Osteoblast (primary cell): ENCODE measurements at regions not wholly inside any gene's neighbourhood (a gene's known extent, or its start where the extent isn't known, plus 50 kb on each side); places are given as distances from the start of the nearest gene placed in this dataset.

Source experiments
- DNase-seq: peaks from one replicate; pipeline ENCODE4 v3.0.0; 2011; ENCODE audit warnings: low spot score, mixed read lengths; ENCODE audit not compliant: insufficient read length; ENCODE audit errors: missing footprints
- H2AFZ ChIP-seq: 2 replicates; pipeline ENCODE4 v1.6.0; 2011; ENCODE audit warnings: mild to moderate bottlenecking, low read length
- H3K27ac ChIP-seq: 2 replicates; pipeline ENCODE4 v1.5.1; 2011; ENCODE audit warnings: mild to moderate bottlenecking, low read depth, low read length, moderate library complexity
- H3K27me3 ChIP-seq: 2 replicates; pipeline ENCODE4 v1.6.0; 2012; ENCODE audit warnings: mild to moderate bottlenecking, control low read depth, inconsistent platforms, low read length, moderate library complexity; ENCODE audit not compliant: insufficient read depth
- H3K36me3 ChIP-seq: 2 replicates; pipeline ENCODE4 v1.5.1; 2011; ENCODE audit warnings: mild to moderate bottlenecking, low read length, control low read depth, moderate library complexity; ENCODE audit not compliant: insufficient read depth
- H3K4me1 ChIP-seq: 2 replicates; pipeline ENCODE4 v1.5.1; 2011; ENCODE audit warnings: mild to moderate bottlenecking, low read length, control low read depth, moderate library complexity; ENCODE audit not compliant: insufficient read depth
- H3K4me2 ChIP-seq: 2 replicates; pipeline ENCODE4 v1.6.0; 2011; ENCODE audit warnings: mild to moderate bottlenecking, low read length; ENCODE audit not compliant: insufficient read depth
- H3K4me3 ChIP-seq: fragments of 200-600 bp; sonication (generic); 3 replicates; pipeline ENCODE4 v1.5.1; 2012; ENCODE audit warnings: mild to moderate bottlenecking, low read length, inconsistent platforms; ENCODE audit not compliant: insufficient read depth
- H3K79me2 ChIP-seq: 2 replicates; pipeline ENCODE4 v1.6.0; 2012; ENCODE audit warnings: mild to moderate bottlenecking, low read length, control low read depth, inconsistent platforms; ENCODE audit not compliant: insufficient read depth
- H3K9me3 ChIP-seq: 2 replicates; pipeline ENCODE4 v1.5.1; 2011; ENCODE audit warnings: low read depth, low read length, control low read depth
- H4K20me1 ChIP-seq: 2 replicates; pipeline ENCODE4 v1.6.0; 2012; ENCODE audit warnings: mild to moderate bottlenecking, low read length, control low read depth; ENCODE audit not compliant: insufficient read depth
- TF ChIP-seq, protein P1 (sequence below): IDR thresholded peaks from 2 replicates; pipeline ENCODE4 v1.5.1; 2011; ENCODE audit warnings: mild to moderate bottlenecking, low read depth, low read length, moderate library complexity; ENCODE audit errors: extremely low read depth

- no peak overlapping the region for H3K4me3 ChIP-seq
- H4K20me1 ChIP-seq = no peaks in the 10 kb centered on the region
- no peak overlapping the region for H2AFZ ChIP-seq
- no peaks in the 10 kb centered on the region for H3K79me2 ChIP-seq
- DNase-seq = no peak
- TF ChIP-seq, protein P1, sequence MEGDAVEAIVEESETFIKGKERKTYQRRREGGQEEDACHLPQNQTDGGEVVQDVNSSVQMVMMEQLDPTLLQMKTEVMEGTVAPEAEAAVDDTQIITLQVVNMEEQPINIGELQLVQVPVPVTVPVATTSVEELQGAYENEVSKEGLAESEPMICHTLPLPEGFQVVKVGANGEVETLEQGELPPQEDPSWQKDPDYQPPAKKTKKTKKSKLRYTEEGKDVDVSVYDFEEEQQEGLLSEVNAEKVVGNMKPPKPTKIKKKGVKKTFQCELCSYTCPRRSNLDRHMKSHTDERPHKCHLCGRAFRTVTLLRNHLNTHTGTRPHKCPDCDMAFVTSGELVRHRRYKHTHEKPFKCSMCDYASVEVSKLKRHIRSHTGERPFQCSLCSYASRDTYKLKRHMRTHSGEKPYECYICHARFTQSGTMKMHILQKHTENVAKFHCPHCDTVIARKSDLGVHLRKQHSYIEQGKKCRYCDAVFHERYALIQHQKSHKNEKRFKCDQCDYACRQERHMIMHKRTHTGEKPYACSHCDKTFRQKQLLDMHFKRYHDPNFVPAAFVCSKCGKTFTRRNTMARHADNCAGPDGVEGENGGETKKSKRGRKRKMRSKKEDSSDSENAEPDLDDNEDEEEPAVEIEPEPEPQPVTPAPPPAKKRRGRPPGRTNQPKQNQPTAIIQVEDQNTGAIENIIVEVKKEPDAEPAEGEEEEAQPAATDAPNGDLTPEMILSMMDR = no peak
- no peak overlapping the region for H3K4me2 ChIP-seq
- H3K9me3 ChIP-seq = no peaks in the 10 kb centered on the region
- H3K27ac ChIP-seq = no peak overlapping the region
- H3K4me1 ChIP-seq = peaks cover 14% of the 10 kb centered on the region
- H3K27me3 ChIP-seq = no peaks in the 10 kb centered on the region
- H3K36me3 ChIP-seq = no peaks in the 10 kb centered on the region
Observed at GRCh38 chr1:9447215-9447960, 91.9 kb upstream of the SLC25A33 start.

DNA sequence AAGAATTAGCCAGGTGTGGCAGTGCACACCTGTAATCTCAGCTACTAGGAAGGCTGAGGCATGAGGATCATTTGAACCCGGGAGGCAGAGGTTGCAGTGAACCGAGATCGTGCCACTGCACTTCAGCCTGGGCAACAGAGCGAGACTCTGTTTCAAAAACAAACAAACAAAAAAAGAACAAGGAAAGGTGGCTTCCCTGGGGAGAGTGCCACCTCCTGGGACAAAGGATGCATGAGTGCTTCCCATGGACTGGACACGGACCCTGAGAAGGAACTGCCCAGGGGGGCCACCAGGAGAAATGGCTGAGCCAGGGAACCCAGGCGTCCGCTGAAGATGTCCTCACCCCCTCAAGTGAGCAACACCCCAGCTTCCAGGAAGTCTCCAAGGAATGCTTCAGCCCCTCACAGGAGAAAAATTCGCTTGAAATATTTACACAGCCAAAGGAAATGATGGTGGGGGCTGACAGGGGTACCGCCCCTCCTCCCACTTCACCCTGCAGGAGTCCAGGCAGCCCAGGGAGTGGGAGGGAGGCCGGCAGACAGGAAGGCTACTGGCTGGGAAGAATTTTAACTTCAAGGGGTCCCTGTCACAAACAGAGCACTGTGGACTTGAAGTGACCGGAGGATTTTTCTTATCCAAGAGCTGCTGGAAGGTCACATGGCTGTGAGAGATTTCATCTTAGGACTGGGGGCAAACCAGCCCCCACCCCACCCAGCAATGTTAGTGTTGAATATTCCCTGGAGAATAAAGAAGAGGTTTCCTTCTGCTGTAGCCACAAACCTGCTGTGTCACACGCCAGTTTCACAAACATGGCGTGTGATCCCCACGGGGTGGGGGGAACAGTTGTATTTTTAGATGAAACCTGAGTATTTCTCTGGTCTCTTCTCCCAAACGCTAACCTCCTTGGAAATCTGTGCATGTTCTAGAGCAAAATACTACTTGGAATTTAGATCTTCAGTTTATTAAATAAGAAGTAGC lies 90.8 kb upstream of the SLC25A33 start:
- H2AFZ ChIP-seq = peak overlapping the region; percentile 45
- no peaks in the 10 kb centered on the region for H3K36me3 ChIP-seq
- no peaks in the 10 kb centered on the region for H3K9me3 ChIP-seq
- TF ChIP-seq, protein P1 = peak; percentile 6
- H3K4me3 ChIP-seq = peak overlapping the region; percentile 4
- H3K27me3 ChIP-seq = no peaks in the 10 kb centered on the region
- H3K27ac ChIP-seq = peak overlapping the region; percentile 6
- no peak for DNase-seq
- H3K4me1 ChIP-seq = peaks cover 14% of the 10 kb centered on the region
- peak overlapping the region; percentile 17 for H3K4me2 ChIP-seq
- no peaks in the 10 kb centered on the region for H4K20me1 ChIP-seq
- H3K79me2 ChIP-seq = no peaks in the 10 kb centered on the region

- Histone ChIP-seq H3K9me3 (no peaks in the 10 kb centered on the region), H3K4me2 (peak overlapping the region; percentile 17), H3K36me3 (no peaks in the 10 kb centered on the region), H3K4me3 (no peak overlapping the region), H3K27me3 (no peaks in the 10 kb centered on the region), H3K27ac (peak overlapping the region; percentile 24), H3K79me2 (no peaks in the 10 kb centered on the region), H3K4me1 (peaks cover 14% of the 10 kb centered on the region), H4K20me1 (no peaks in the 10 kb centered on the region), H2AFZ (no peak overlapping the region)
- DNase-seq = peak; percentile 66
- TF ChIP-seq, protein P1 = no peak
Observed at GRCh38 chr1:9449110-9449627, 90.1 kb upstream of the SLC25A33 start.
